Activated CD8-positive, alpha-beta memory T cell treated with anti-CD3 and anti-CD28 coated beads for 36 hours (primary cell): ENCODE measurements at regions not wholly inside any gene's neighbourhood (a gene's known extent, or its start where the extent isn't known, plus 50 kb on each side); places are given as distances from the start of the nearest gene placed in this dataset.

ENCODE experiments used
- CTCF ChIA-PET: fragments of 350-600 bp; sonication (Branson Sonifier 250); formaldehyde crosslinking; loops from one replicate; lab custom pipeline; 2021; ENCODE audit warnings: antibody characterized with exemption; lab: Charles Lee
- POLR2A ChIA-PET: fragments of 350-600 bp; sonication (Branson Sonifier 250); formaldehyde crosslinking; loops from one replicate; lab custom pipeline; 2021; ENCODE audit warnings: antibody characterized with exemption; lab: Charles Lee

- CTCF ChIA-PET, result no interaction called here
- POLR2A ChIA-PET, result no interaction called here
Observed at GRCh38 chr5:4083591-4084337, 488.1 kb downstream of the IRX1 start.

GRCh38 chr5:4086081-4086480, 490.4 kb downstream of the IRX1 start:
- ChIA-PET CTCF (no interaction called here), POLR2A (no interaction called here)

GRCh38 chr5:4087110-4087509, 491.5 kb downstream of the IRX1 start:
- ChIA-PET CTCF (no interaction called here), POLR2A (no interaction called here)

- ChIA-PET POLR2A (no interaction called here), CTCF (no interaction called here)
Observed at GRCh38 chr5:4089087-4089486, 493.5 kb downstream of the IRX1 start.

- CTCF ChIA-PET, result no interaction called here
- POLR2A ChIA-PET, result no interaction called here
Observed at GRCh38 chr5:4093236-4093635, 497.6 kb downstream of the IRX1 start.

- ChIA-PET CTCF (no interaction called here), POLR2A (no interaction called here)
Observed at GRCh38 chr5:4093970-4094369, 498.3 kb downstream of the IRX1 start.

- ChIA-PET POLR2A (no interaction called here), CTCF (no interaction called here)
Observed at GRCh38 chr5:4095918-4096630, 500.4 kb downstream of the IRX1 start.

GRCh38 chr5:4097199-4097598, 501.6 kb downstream of the IRX1 start:
- CTCF ChIA-PET, result no interaction called here
- POLR2A ChIA-PET, result no interaction called here

- ChIA-PET CTCF (no interaction called here), POLR2A (no interaction called here)
Observed at GRCh38 chr5:4098226-4098625, 502.6 kb downstream of the IRX1 start.

- CTCF ChIA-PET, result no interaction called here
- POLR2A ChIA-PET, result no interaction called here
Observed at GRCh38 chr5:4099386-4099785, 503.8 kb downstream of the IRX1 start.

- CTCF ChIA-PET, result no interaction called here
- POLR2A ChIA-PET, result no interaction called here
Observed at GRCh38 chr5:4100739-4101138, 505.1 kb downstream of the IRX1 start.

GRCh38 chr5:4101189-4101588, 505.6 kb downstream of the IRX1 start:
- POLR2A ChIA-PET, result no interaction called here
- CTCF ChIA-PET, result no interaction called here

GRCh38 chr5:4104831-4105597, 509.4 kb downstream of the IRX1 start:
- POLR2A ChIA-PET, result no interaction called here
- CTCF ChIA-PET, result no interaction called here

- POLR2A ChIA-PET, result no interaction called here
- CTCF ChIA-PET, result no interaction called here
Observed at GRCh38 chr5:4108690-4109089, 513.1 kb downstream of the IRX1 start.

GRCh38 chr5:4113426-4113825, 517.8 kb downstream of the IRX1 start:
- ChIA-PET CTCF (interaction anchor here (0.7 kb wide), 1 partner anchor 48 kb away, joined by 4 read pairs; no protein-coding TSS in a partner anchor), POLR2A (no interaction called here)

GRCh38 chr5:4113905-4114304, 518.3 kb downstream of the IRX1 start:
- ChIA-PET CTCF (interaction anchor here (0.7 kb wide), 1 partner anchor 48 kb away, joined by 4 read pairs; no protein-coding TSS in a partner anchor), POLR2A (no interaction called here)

- POLR2A ChIA-PET, result no interaction called here
- CTCF ChIA-PET, result no interaction called here
Observed at GRCh38 chr5:4114452-4114851, 518.8 kb downstream of the IRX1 start.

- CTCF ChIA-PET, result no interaction called here
Observed at GRCh38 chr5:4116834-4117233, 521.2 kb downstream of the IRX1 start.

GRCh38 chr5:4124221-4124970, 528.8 kb downstream of the IRX1 start:
- POLR2A ChIA-PET, result no interaction called here

More at GRCh38 chr5:4116834-4117233, 521.2 kb downstream of the IRX1 start:
- POLR2A ChIA-PET, result no interaction called here

GRCh38 chr5:4128994-4129393, 533.4 kb downstream of the IRX1 start:
- CTCF ChIA-PET, result no interaction called here
- POLR2A ChIA-PET, result no interaction called here

More at GRCh38 chr5:4124221-4124970, 528.8 kb downstream of the IRX1 start:
- CTCF ChIA-PET, result no interaction called here
